Calu3 (cell line): ENCODE measurements at regions not wholly inside any gene's neighbourhood (a gene's known extent, or its start where the extent isn't known, plus 50 kb on each side); places are given as distances from the start of the nearest gene placed in this dataset.

Experiments used
- BruUV-seq: library from RNA; stranded (reverse); fragments of 400-500 nt; replicated peaks from 2 replicates; lab custom pipeline; 2021; lab: Mats Ljungman, UMichigan
- CTCF ChIA-PET: fragments of 300-600 bp; sonication (Branson Sonifier 250); formaldehyde crosslinking; loops from one replicate; lab custom pipeline; 2022; ENCODE audit warnings: antibody characterized with exemption; lab: Charles Lee
- DNase-seq: peaks from one replicate; pipeline ENCODE4 v3.0.0; 2022
- H3K27ac Mint-ChIP-seq: one replicate; pipeline ENCODE4 v1.8.0; 2022; ENCODE audit warnings: mixed read lengths; ENCODE audit not compliant: unreplicated experiment
- H3K27me3 Mint-ChIP-seq: one replicate; pipeline ENCODE4 v1.8.0; 2022; ENCODE audit warnings: mixed read lengths; ENCODE audit not compliant: unreplicated experiment
- H3K36me3 Mint-ChIP-seq: one replicate; pipeline ENCODE4 v1.8.0; 2022; ENCODE audit warnings: mild to moderate bottlenecking, moderate library complexity, mixed read lengths; ENCODE audit not compliant: insufficient read depth, unreplicated experiment
- H3K4me1 Mint-ChIP-seq: one replicate; pipeline ENCODE4 v1.8.0; 2022; ENCODE audit warnings: mild to moderate bottlenecking, low read depth, mixed read lengths; ENCODE audit not compliant: unreplicated experiment
- H3K4me3 Mint-ChIP-seq: one replicate; pipeline ENCODE4 v1.8.0; 2022; ENCODE audit warnings: mild to moderate bottlenecking, low read depth, moderate library complexity, mixed read lengths; ENCODE audit not compliant: unreplicated experiment
- H3K9me3 Mint-ChIP-seq: one replicate; pipeline ENCODE4 v1.8.0; 2022; ENCODE audit warnings: low read depth, mixed read lengths; ENCODE audit not compliant: unreplicated experiment
- CTCF ChIP-seq: fragments of 200-600 bp; IDR thresholded peaks from one replicate; pipeline ENCODE4 v1.8.0; 2022; ENCODE audit warnings: antibody characterized with exemption; ENCODE audit not compliant: unreplicated experiment
- intact Hi-C: fragments of 100-400 bp; cut with micrococcal nuclease; formaldehyde crosslinking; loops from one replicate; pipeline ENCODE4 v1.10.0; 2022; ENCODE audit not compliant: unreplicated experiment

DNA sequence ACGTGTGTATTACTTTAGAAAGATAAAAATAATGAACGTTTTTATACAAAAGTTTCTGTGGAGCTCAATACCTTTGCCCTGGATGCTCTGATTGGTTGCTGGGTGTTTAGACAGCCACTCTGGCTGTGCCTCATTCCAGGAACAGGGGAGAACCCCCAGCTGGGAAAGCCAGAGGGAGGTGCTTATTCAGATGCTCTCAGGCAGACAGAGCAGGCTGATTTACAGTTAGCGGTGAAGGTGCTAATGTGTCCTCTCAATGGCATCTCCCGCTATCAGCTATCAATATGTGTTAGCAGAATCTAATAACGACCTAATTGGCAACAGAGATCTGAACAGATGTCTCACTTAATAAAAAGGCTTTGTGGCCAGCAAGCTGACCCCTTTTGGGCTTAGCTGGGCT, 402.3 kb downstream of the NUAK1 start:
- CTCF ChIA-PET = interaction anchor here (1.4 kb wide), 1 partner anchor 11 kb away, joined by 3 read pairs; no protein-coding TSS in a partner anchor

DNA sequence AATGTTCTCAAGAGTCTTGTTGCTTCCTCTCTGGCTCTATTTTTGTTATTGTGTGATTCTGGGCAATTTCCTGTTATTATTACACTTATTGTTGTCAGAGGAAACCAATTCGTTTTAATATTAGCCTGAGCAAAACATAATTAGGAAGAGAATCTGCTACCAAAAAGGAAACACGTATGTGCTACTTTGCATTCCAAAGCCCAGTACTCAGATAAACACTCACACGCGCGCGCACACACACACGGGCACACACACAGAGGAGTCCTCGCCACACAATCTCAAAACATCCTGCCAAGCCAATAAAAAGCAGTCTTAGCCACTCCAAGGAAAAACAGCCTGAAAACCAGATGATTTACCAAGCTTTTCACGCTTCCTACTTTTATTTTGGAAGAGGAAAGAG, 400.7 kb downstream of the NUAK1 start:
- Mint-ChIP-seq H3K9me3 (no peaks in the 10 kb centered on the region), H3K4me3 (no peak overlapping the region), H3K27me3 (peaks cover 12% of the 10 kb centered on the region), H3K36me3 (no peaks in the 10 kb centered on the region), H3K27ac (no peak overlapping the region), H3K4me1 (no peaks in the 10 kb centered on the region)
- CTCF ChIA-PET = no interaction called here
- BruUV-seq = no TSS peak
- intact Hi-C loops = no loop called here
- no peak for TF ChIP-seq CTCF
- no peak for DNase-seq

More for the DNA sequence above, 402.3 kb downstream of the NUAK1 start:
- intact Hi-C loops = no loop called here
- H3K4me3 Mint-ChIP-seq = no peak overlapping the region
- no TSS peak for BruUV-seq
- H3K9me3 Mint-ChIP-seq = no peaks in the 10 kb centered on the region
- H3K36me3 Mint-ChIP-seq = no peaks in the 10 kb centered on the region
- no peak for TF ChIP-seq CTCF
- no peak overlapping the region for H3K27ac Mint-ChIP-seq
- H3K4me1 Mint-ChIP-seq = no peaks in the 10 kb centered on the region
- no peak for DNase-seq
- peaks cover 28% of the 10 kb centered on the region for H3K27me3 Mint-ChIP-seq

DNA sequence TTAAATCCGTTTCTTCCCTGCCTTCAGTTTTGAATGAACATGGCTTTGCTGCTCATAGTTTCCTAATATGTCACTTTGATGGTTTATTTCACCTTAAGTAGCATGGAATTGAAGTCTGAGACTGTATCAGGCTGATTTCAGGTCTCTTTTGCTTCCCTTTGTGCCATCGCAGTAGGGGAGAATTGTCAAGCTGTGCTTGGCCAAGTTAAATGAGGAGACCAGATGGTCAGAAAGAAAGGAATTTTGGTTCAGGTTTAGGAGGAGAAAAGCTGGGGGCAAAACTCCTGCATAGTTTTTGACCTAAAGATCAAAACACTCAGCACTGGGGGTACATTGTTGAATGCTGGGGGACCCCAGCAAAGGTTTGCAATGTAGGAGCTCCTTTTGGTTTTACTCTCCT, 398.4 kb downstream of the NUAK1 start:
- Mint-ChIP-seq H3K9me3 (no peaks in the 10 kb centered on the region), H3K27ac (no peak overlapping the region), H3K27me3 (peaks cover 12% of the 10 kb centered on the region), H3K4me3 (no peak overlapping the region), H3K4me1 (no peaks in the 10 kb centered on the region), H3K36me3 (no peaks in the 10 kb centered on the region)
- no peak for TF ChIP-seq CTCF
- no peak for DNase-seq
- intact Hi-C loops = no loop called here
- no TSS peak for BruUV-seq
- CTCF ChIA-PET = no interaction called here

DNA sequence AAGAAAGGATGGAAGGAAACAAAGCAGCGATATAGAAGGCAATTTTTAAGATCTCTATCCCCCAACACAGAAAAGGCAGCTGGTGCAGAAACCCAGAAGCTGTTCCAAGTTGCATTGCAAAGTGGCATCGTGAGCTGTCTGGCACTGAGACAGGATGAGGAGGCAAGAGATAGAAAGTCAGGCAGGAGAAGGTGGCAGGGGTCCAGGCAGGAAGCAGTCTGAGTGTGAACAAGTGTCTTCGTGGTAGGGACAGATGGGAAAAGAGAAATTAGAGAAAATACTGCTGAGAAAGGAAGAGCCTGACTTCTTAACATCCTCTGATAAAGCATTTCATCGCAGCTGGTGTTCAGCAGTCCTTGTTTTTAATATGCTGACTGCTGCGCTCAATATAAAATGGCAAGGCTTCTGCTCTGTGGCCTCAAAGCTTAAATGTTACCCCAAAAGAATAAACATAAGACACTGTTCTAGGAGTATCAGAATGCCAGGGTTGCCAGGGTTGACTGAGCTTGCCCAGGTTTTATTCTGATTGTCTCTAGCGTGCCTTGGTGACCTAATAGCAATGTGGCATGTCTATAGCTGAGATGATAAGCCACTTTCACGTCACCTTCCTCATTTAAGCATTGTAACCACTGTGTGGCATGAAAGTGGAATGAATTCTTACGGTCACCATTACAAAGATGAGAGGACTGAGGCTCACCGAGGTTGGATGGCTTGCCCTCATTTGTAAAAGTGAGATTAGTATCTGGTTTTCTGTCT, 397.6 kb downstream of the NUAK1 start:
- BruUV-seq = no TSS peak
- no peak for DNase-seq
- Mint-ChIP-seq H3K9me3 (no peaks in the 10 kb centered on the region), H3K27ac (no peak overlapping the region), H3K36me3 (no peaks in the 10 kb centered on the region), H3K27me3 (peaks cover 7% of the 10 kb centered on the region), H3K4me1 (no peaks in the 10 kb centered on the region), H3K4me3 (no peak overlapping the region)
- CTCF ChIA-PET = no interaction called here
- TF ChIP-seq CTCF = no peak
- intact Hi-C loops = no loop called here
